ENCODE measurements at regions not wholly inside any gene's neighbourhood (a gene's known extent, or its start where the extent isn't known, plus 50 kb on each side); places are given as distances from the start of the nearest gene placed in this dataset.

DNA sequence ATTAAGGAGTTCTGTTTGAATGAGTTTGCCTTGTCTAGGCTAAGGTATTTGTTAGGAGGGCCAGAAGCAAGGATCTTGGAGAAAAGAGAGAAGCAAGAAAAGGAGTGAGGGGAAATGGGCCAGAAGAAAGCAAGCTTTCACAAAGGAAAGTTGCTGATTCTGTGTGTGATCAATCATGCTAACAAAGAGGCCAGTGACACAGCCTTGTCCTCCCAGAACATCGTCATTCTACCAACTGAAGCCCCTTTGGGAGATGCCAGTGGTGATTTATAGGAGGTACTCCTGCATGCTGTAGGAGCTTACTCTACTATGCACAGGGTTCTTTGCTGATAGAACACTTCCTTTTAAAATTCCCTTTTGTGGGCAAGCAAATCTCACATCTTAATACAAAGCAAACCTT, 449.2 kb upstream of the SPRED2 start:
- POLR2A ChIA-PET = no interaction called here
- intact Hi-C loops (cut with micrococcal nuclease; ENCODE audit: unreplicated experiment) (no loop called here), in situ Hi-C loops (cut with HindIII; ENCODE audit: low pct_unique_long_range_greater_than_20kb, low sequenced_read_pairs) (no loop called here)
- BruUV-seq (replicated peaks) = no TSS peak
- DNase-seq (ENCODE audit: low read depth, low spot score) (no peak), ATAC-seq (no peak)
- no peaks in the 10 kb centered on the region for H3K36me3 ChIP-seq (ENCODE audit: control insufficient read depth, insufficient read depth, low read length)
- no peak for TF ChIP-seq SIN3A (IDR thresholded peaks at IDR 0.05; ENCODE audit: borderline replicate concordance, insufficient read depth, low read depth, low read length)
- TF ChIP-seq, protein P1, sequence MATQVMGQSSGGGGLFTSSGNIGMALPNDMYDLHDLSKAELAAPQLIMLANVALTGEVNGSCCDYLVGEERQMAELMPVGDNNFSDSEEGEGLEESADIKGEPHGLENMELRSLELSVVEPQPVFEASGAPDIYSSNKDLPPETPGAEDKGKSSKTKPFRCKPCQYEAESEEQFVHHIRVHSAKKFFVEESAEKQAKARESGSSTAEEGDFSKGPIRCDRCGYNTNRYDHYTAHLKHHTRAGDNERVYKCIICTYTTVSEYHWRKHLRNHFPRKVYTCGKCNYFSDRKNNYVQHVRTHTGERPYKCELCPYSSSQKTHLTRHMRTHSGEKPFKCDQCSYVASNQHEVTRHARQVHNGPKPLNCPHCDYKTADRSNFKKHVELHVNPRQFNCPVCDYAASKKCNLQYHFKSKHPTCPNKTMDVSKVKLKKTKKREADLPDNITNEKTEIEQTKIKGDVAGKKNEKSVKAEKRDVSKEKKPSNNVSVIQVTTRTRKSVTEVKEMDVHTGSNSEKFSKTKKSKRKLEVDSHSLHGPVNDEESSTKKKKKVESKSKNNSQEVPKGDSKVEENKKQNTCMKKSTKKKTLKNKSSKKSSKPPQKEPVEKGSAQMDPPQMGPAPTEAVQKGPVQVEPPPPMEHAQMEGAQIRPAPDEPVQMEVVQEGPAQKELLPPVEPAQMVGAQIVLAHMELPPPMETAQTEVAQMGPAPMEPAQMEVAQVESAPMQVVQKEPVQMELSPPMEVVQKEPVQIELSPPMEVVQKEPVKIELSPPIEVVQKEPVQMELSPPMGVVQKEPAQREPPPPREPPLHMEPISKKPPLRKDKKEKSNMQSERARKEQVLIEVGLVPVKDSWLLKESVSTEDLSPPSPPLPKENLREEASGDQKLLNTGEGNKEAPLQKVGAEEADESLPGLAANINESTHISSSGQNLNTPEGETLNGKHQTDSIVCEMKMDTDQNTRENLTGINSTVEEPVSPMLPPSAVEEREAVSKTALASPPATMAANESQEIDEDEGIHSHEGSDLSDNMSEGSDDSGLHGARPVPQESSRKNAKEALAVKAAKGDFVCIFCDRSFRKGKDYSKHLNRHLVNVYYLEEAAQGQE (IDR thresholded peaks at IDR 0.05; ENCODE audit: insufficient read depth in 1 of 2, low read depth in 2 of 2, low read length in 1 of 2) = no peak
- no peak for TF ChIP-seq POLR2AphosphoS5 (IDR thresholded peaks at IDR 0.05; ENCODE audit: low read depth, low read length)
- no peak for TF ChIP-seq TCF7L2 (IDR thresholded peaks at IDR 0.05; ENCODE audit: low read depth, low read length)
- no peak for TF ChIP-seq CTCF (IDR thresholded peaks at IDR 0.05)
- no peaks in the 10 kb centered on the region for H3K9me3 ChIP-seq (ENCODE audit: control insufficient read depth, insufficient read depth, low read depth, low read length)
- CTCF ChIA-PET = no interaction called here
- no peak overlapping the region for H3K4me3 ChIP-seq (ENCODE audit: low read depth in 2 of 2, low read length in 2 of 2)
- H3K27me3 ChIP-seq (ENCODE audit: control insufficient read depth, insufficient read depth, low read length) = no peaks in the 10 kb centered on the region; the same call in 1 of the 2 replicates
- H3K27ac ChIP-seq (ENCODE audit: low read length) = no peak overlapping the region
- H3K4me1 ChIP-seq (ENCODE audit: control insufficient read depth, insufficient read depth, low read length) = no peaks in the 10 kb centered on the region

DNA sequence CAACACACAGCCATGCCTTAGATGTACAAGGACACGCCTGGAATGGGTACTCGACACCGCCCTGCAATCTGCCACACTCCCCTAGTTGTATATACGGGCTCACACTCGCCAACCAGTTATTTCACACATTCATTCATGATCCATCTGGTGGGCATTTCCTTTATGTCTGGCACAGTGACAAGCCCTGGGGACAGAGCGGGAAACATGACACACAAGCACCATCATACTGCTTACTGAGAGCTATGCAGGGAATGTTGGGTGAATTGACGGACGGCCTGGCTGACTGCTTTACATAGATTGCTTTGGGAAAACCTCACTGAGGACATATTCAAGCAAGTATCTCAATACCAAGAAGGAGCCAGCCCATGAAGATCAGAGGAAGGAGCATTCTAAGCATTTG, 448.0 kb upstream of the SPRED2 start:
- no TSS peak for BruUV-seq (replicated peaks)
- in situ Hi-C loops (cut with HindIII; ENCODE audit: low pct_unique_long_range_greater_than_20kb, low sequenced_read_pairs) = no loop called here

More for the DNA sequence above, 448.0 kb upstream of the SPRED2 start:
- TF ChIP-seq CTCF (IDR thresholded peaks at IDR 0.05) (no peak), TCF7L2 (IDR thresholded peaks at IDR 0.05; ENCODE audit: low read depth, low read length) (no peak), POLR2AphosphoS5 (IDR thresholded peaks at IDR 0.05; ENCODE audit: low read depth, low read length) (no peak), SIN3A (IDR thresholded peaks at IDR 0.05; ENCODE audit: borderline replicate concordance, insufficient read depth, low read depth, low read length) (no peak)
- TF ChIP-seq, protein P1 (IDR thresholded peaks at IDR 0.05; ENCODE audit: insufficient read depth in 1 of 2, low read depth in 2 of 2, low read length in 1 of 2) = no peak
- intact Hi-C loops (cut with micrococcal nuclease; ENCODE audit: unreplicated experiment) = no loop called here
- Histone ChIP-seq H3K9me3 (ENCODE audit: control insufficient read depth, insufficient read depth, low read depth, low read length) (no peaks in the 10 kb centered on the region), H3K36me3 (ENCODE audit: control insufficient read depth, insufficient read depth, low read length) (no peaks in the 10 kb centered on the region), H3K27me3 (ENCODE audit: control insufficient read depth, insufficient read depth, low read length) (no peaks in the 10 kb centered on the region; the same call in 1 of the 2 replicates), H3K4me3 (ENCODE audit: low read depth in 2 of 2, low read length in 2 of 2) (no peak overlapping the region), H3K4me1 (ENCODE audit: control insufficient read depth, insufficient read depth, low read length) (no peaks in the 10 kb centered on the region), H3K27ac (ENCODE audit: low read length) (no peak overlapping the region)
- ATAC-seq (no peak), DNase-seq (ENCODE audit: low read depth, low spot score) (no peak)
- ChIA-PET CTCF (no interaction called here), POLR2A (no interaction called here)

Measured in Panc1 (cell line).